ENCODE measurements at regions not wholly inside any gene's neighbourhood (a gene's known extent, or its start where the extent isn't known, plus 50 kb on each side); places are given as distances from the start of the nearest gene placed in this dataset.
A peak's percentile ranks its signal among the peaks of the same experiment; 100 is the strongest.

- in situ Hi-C loops (cut with MboI; ENCODE audit: low sequenced_read_pairs) (no loop called here), dilution Hi-C loops (cut with HindIII; ENCODE audit: low sequenced_read_pairs, unreplicated experiment) (no loop called here), intact Hi-C loops (cut with micrococcal nuclease) (no loop called here)
- Histone ChIP-seq H3K9me1 (ENCODE audit: insufficient read depth, low read length) (no peaks in the 10 kb centered on the region), H3K79me1 (ENCODE audit: low read depth in 1 of 2, low read length in 2 of 2) (no peaks in the 10 kb centered on the region), H2AFZ (replicated peaks; ENCODE audit: low read length, poor library complexity) (no peak overlapping the region), H2BK15ac (ENCODE audit: low read depth, low read length) (no peak overlapping the region), H2AK5ac (ENCODE audit: low read depth, low read length) (no peak overlapping the region), H3K56ac (ENCODE audit: extremely low read depth, insufficient read depth, low read length) (no peak overlapping the region), H3K14ac (replicated peaks; ENCODE audit: low read depth, low read length) (no peak overlapping the region), H4K5ac (ENCODE audit: low read depth, low read length) (no peak overlapping the region), H3K23ac (ENCODE audit: low read depth, low read length) (no peak overlapping the region), H3K9ac (ENCODE audit: low read depth, low read length) (no peak overlapping the region), H3K18ac (ENCODE audit: low read depth, low read length) (no peak overlapping the region), H3K4ac (ENCODE audit: low read depth, low read length) (no peak overlapping the region), H2BK20ac (ENCODE audit: low read depth, low read length) (no peak overlapping the region), H4K8ac (ENCODE audit: low read depth in 2 of 2, low read length in 2 of 2) (no peak overlapping the region), H3K27me3 (ENCODE audit: control insufficient read depth, insufficient read depth, low read length) (peaks cover 5% of the 10 kb centered on the region), H2BK120ac (ENCODE audit: low read depth, low read length) (no peak overlapping the region), H4K20me1 (ENCODE audit: insufficient read depth, low read length) (no peaks in the 10 kb centered on the region), H3K9me3 (ENCODE audit: control insufficient read depth, insufficient read depth, low read length) (no peaks in the 10 kb centered on the region), H3K27ac (ENCODE audit: insufficient read depth, low read length) (no peak overlapping the region), H3K4me2 (ENCODE audit: low read depth, low read length) (no peak overlapping the region), H2AK9ac (replicated peaks; ENCODE audit: low read depth, low read length, poor library complexity) (no peak overlapping the region), H4K91ac (ENCODE audit: insufficient read depth, low read depth, low read length) (no peak overlapping the region), H3K4me3 (ENCODE audit: insufficient read depth, low read depth, low read length) (no peak overlapping the region), H3K36me3 (ENCODE audit: control insufficient read depth, insufficient read depth, low read length) (no peaks in the 10 kb centered on the region), H3K4me1 (ENCODE audit: control insufficient read depth, insufficient read depth, low read length) (no peaks in the 10 kb centered on the region), H2BK5ac (ENCODE audit: low read depth, low read length, poor library complexity, severe bottlenecking) (no peak overlapping the region)
- peak; percentile 27; the same call in 1 of the 2 replicates for TF ChIP-seq CEBPB (IDR thresholded peaks at IDR 0.05; ENCODE audit: low read depth, low read length)
- no peak for TF ChIP-seq POLR2A (IDR thresholded peaks at IDR 0.05; ENCODE audit: low read depth, low read length)
- TF ChIP-seq ELK1 (IDR thresholded peaks at IDR 0.05; ENCODE audit: borderline replicate concordance, low read depth, low read length): no peak
- no peak for TF ChIP-seq CTCF (conservative IDR thresholded peaks at IDR 0.05; ENCODE audit: low read depth, low read length)
- no peak for TF ChIP-seq RCOR1 (IDR thresholded peaks at IDR 0.05; ENCODE audit: insufficient replicate concordance, low read length)
- TF ChIP-seq MAFK (IDR thresholded peaks at IDR 0.05; ENCODE audit: low read depth, low read length): no peak
- TF ChIP-seq CHD1 (IDR thresholded peaks at IDR 0.05; ENCODE audit: low read depth, low read length): no peak
- ATAC-seq (ENCODE audit: low read depth): no peak
- CTCF ChIA-PET: no interaction called here
- POLR2A ChIA-PET (ENCODE audit: unreplicated experiment): no interaction called here
- 0% methylated on average over 1 of the region's 6 CpGs; no CpG with 5 or more reads in 1 of the 2 experiments for WGBS, 2 experiments (ENCODE audit: extremely low coverage in 2 of 2, insufficient read length in 1 of 2)
- DNase-seq: no peak
- no TSS peak for BruUV-seq (replicated peaks)
Observed at GRCh38 chr11:129703846-129704245, 111.8 kb upstream of the TMEM45B start.

All from IMR-90 (cell line).